Small intestine (tissue), 7 donors: ENCODE measurements at regions not wholly inside any gene's neighbourhood (a gene's known extent, or its start where the extent isn't known, plus 50 kb on each side); places are given as distances from the start of the nearest gene placed in this dataset.

ENCODE experiments used
- DNase-seq, 2 donors: peaks; one replicate each; pipeline versions ENCODE4 v3.0.0 to v3.0.0-alpha.2; 2013
- FAIRE-seq: peaks from 2 replicates; lab custom pipeline; 2012; peaks lifted over from hg19 to GRCh38; lab: Jason Lieb, UNC
- H3K27ac ChIP-seq, 3 donors: one replicate each; pipeline ENCODE4 v1.5.1; 2013; ENCODE audit warnings: low read length in 2 of 3, mild to moderate bottlenecking in 2 of 3, control low read depth in 1 of 3, inconsistent platforms in 1 of 3, low read depth in 1 of 3, moderate library complexity in 1 of 3
- H3K27me3 ChIP-seq, 3 donors: one replicate each; pipeline ENCODE4 v1.6.1; 2013; ENCODE audit warnings: low read length in 3 of 3, inconsistent platforms in 1 of 3; ENCODE audit not compliant: control insufficient read depth in 3 of 3, insufficient read depth in 3 of 3
- H3K36me3 ChIP-seq, 3 donors: one replicate each; pipeline ENCODE4 v1.6.1; 2013; ENCODE audit warnings: low read length in 3 of 3, inconsistent platforms in 1 of 3, low read depth in 1 of 3, mild to moderate bottlenecking in 1 of 3, moderate library complexity in 1 of 3; ENCODE audit not compliant: control insufficient read depth in 3 of 3, insufficient read depth in 2 of 3
- H3K4me1 ChIP-seq, 3 donors: one replicate each; pipeline ENCODE4 v1.6.1; 2013; ENCODE audit warnings: low read length in 2 of 3, inconsistent platforms in 1 of 3, low read depth in 1 of 3, mild to moderate bottlenecking in 1 of 3, moderate library complexity in 1 of 3; ENCODE audit not compliant: control insufficient read depth in 3 of 3, insufficient read depth in 2 of 3
- H3K4me3 ChIP-seq, 3 donors: one replicate each; pipeline ENCODE4 v1.5.1; 2013; ENCODE audit warnings: low read length in 3 of 3, control low read depth in 1 of 3, inconsistent platforms in 1 of 3, low read depth in 1 of 3, mild to moderate bottlenecking in 1 of 3, moderate library complexity in 1 of 3
- H3K9me3 ChIP-seq, 2 donors: one replicate each; pipeline ENCODE4 v1.6.1; 2013; ENCODE audit warnings: low read depth in 1 of 2, low read length in 1 of 2; ENCODE audit not compliant: control insufficient read depth in 2 of 2, insufficient read depth in 1 of 2
- WGBS, 3 donors: extraction: QIAGEN DNeasy Blood & Tissue Kit; methylation state at CpG; one replicate each; pipeline ENCODE4 v1.1.7; 2013; 5-methylcytosine and 5-hydroxymethylcytosine counted together
- donor health status: healthy with polysubstance abuse.
- donor health status: control.
- donor health status: control.
- donor health status: Bipolar disorder and iron deficiency.
- donor health status: healthy.

DNA sequence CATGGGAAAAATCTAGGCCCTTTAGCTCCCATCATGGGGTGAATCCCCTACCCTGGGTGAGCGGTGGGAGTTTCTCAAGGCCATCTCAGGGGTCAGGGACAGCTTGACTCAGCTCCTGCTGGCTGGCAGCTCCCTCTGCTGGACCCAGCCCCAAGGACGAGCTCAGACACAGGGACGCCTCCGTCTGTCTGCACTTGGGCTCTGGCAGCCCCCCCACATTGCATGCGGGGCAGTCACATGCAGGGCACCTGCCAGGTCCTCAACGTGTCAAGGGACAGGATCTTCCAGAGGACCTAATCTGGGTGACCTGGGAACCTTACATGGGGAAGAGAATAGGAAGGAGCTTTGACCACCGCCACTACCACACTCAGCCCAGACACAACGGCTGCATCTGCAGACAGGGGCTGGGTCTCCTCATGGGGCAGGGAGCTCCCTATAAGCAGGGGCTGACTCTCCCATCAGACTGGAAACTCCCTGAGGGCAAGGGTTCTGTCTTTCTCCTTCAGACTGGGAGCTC is 173.4 kb downstream of the MRPL14 start:
- FAIRE-seq = no peak
- no peaks in the 10 kb centered on the region for H3K9me3 ChIP-seq
- no peaks in the 10 kb centered on the region for H3K36me3 ChIP-seq
- 48 to 61% (median 56%) methylated on average over 8 of the region's 8 CpGs for WGBS, 3 donors
- H3K27me3 ChIP-seq = no peaks in the 10 kb centered on the region
- H3K4me3 ChIP-seq = no peak overlapping the region
- DNase-seq = peak in 1 of 2 donors; percentile 31
- no peak overlapping the region for H3K27ac ChIP-seq
- H3K4me1 ChIP-seq = peaks cover 0 to 17% (median 0%) of the 10 kb centered on the region in 3 donors

DNA sequence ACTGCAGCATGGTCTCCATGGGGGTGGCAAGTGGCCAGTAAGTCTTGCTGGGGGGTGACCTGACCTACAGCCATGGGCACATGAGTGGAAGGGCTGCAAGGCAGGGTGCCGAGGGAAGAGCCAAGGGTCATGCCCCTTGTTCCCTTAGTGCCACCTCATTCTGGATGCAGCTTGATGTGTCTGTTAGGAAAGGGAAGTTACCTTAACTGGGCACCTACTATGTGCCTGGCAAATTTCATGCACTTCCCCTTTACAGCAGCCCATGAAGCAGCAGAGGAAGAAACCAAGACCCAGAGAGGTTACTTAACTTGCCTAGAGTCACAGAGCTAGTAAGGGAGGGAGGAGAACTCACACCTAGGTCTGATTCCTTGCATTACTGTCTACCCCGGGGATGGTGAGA is 174.0 kb downstream of the MRPL14 start:
- H3K27me3 ChIP-seq = no peaks in the 10 kb centered on the region
- no peak overlapping the region for H3K27ac ChIP-seq
- no peak for DNase-seq
- H3K36me3 ChIP-seq = no peaks in the 10 kb centered on the region
- no peak overlapping the region for H3K4me3 ChIP-seq
- H3K4me1 ChIP-seq = peaks cover 0 to 17% (median 0%) of the 10 kb centered on the region in 3 donors
- no peaks in the 10 kb centered on the region for H3K9me3 ChIP-seq
- 68 to 78% (median 75%) methylated on average over 2 of the region's 2 CpGs for WGBS, 3 donors
- no peak for FAIRE-seq

- Histone ChIP-seq H3K27ac (no peak overlapping the region), H3K4me3 (no peak overlapping the region), H3K4me1 (peaks cover 0 to 17% (median 0%) of the 10 kb centered on the region in 3 donors), H3K9me3 (no peaks in the 10 kb centered on the region), H3K36me3 (no peaks in the 10 kb centered on the region), H3K27me3 (no peaks in the 10 kb centered on the region)
- 77 to 85% (median 85%) methylated on average over 1 of the region's 1 CpG for WGBS, 3 donors
- no peak for DNase-seq
- FAIRE-seq = no peak
Measured at GRCh38 chr6:43952746-43953145, 174.5 kb downstream of the MRPL14 start.

GRCh38 chr6:43951756-43952675 is 175.2 kb downstream of the MRPL14 start:
- WGBS, 3 donors = 86 to 89% (median 88%) methylated on average over 8 of the region's 8 CpGs
- peak in 1 of 2 donors; percentile 42 for DNase-seq
- FAIRE-seq = no peak

GRCh38 chr6:43951063-43951755 is 176.0 kb downstream of the MRPL14 start:
- H3K27ac ChIP-seq = no peak overlapping the region
- no peaks in the 10 kb centered on the region for H3K27me3 ChIP-seq
- FAIRE-seq (no peak), DNase-seq (peak; percentile 71 to 74)
- WGBS, 3 donors = 33 to 58% (median 44%) methylated on average over 5 of the region's 5 CpGs
- no peak overlapping the region for H3K4me3 ChIP-seq
- H3K9me3 ChIP-seq = peaks cover 0 to 4% of the 10 kb centered on the region in 2 donors
- no peaks in the 10 kb centered on the region for H3K36me3 ChIP-seq
- H3K4me1 ChIP-seq = peaks cover 0 to 17% (median 0%) of the 10 kb centered on the region in 3 donors

More at GRCh38 chr6:43951756-43952675, 175.2 kb downstream of the MRPL14 start:
- Histone ChIP-seq H3K4me3 (no peak overlapping the region), H3K9me3 (no peaks in the 10 kb centered on the region), H3K27ac (no peak overlapping the region), H3K4me1 (peaks cover 0 to 17% (median 0%) of the 10 kb centered on the region in 3 donors), H3K36me3 (no peaks in the 10 kb centered on the region), H3K27me3 (no peaks in the 10 kb centered on the region)

GRCh38 chr6:43950731-43951062 is 176.6 kb downstream of the MRPL14 start:
- no peak overlapping the region for H3K4me3 ChIP-seq
- WGBS, 3 donors = 80 to 84% (median 83%) methylated on average over 3 of the region's 3 CpGs
- no peaks in the 10 kb centered on the region for H3K27me3 ChIP-seq
- peaks cover 0 to 17% (median 0%) of the 10 kb centered on the region in 3 donors for H3K4me1 ChIP-seq
- peaks cover 0 to 9% of the 10 kb centered on the region in 2 donors for H3K9me3 ChIP-seq
- H3K27ac ChIP-seq = no peak overlapping the region
- H3K36me3 ChIP-seq = no peaks in the 10 kb centered on the region
- DNase-seq (no peak), FAIRE-seq (no peak)

DNA sequence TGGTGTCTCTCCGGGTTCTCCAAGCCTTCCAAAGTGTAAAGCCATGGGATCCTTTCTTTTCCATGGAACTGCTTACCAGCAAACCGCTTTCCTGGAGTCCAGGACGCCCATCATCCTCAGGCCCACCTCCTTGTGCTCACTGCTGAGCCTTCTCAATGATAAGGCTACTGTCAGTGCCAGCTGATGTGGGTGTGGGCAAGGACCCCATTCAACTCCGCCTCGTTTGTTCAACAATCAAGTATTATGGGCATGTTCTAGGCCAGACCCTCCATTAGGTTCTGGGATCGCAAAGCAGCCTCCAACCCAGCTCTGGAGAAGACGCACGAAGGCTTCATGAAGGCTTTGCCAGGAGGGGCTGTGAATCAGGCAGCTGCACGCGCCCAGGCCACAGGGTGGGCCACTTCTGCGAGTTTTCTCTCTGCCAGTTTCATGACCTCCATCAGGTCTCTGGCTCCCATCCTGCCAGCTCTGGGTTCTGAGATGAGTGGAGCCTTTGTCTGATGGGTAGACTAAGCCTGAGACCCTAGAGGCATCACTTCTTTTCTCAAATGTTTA is 177.1 kb downstream of the MRPL14 start:
- no peak for FAIRE-seq
- WGBS, 3 donors = 84 to 93% (median 90%) methylated on average over 11 of the region's 11 CpGs
- no peak for DNase-seq
- Histone ChIP-seq H3K4me1 (peaks cover 0 to 17% (median 0%) of the 10 kb centered on the region in 3 donors), H3K9me3 (peaks cover 0 to 12% of the 10 kb centered on the region in 2 donors), H3K4me3 (no peak overlapping the region), H3K27me3 (no peaks in the 10 kb centered on the region), H3K27ac (no peak overlapping the region), H3K36me3 (no peaks in the 10 kb centered on the region)

DNA sequence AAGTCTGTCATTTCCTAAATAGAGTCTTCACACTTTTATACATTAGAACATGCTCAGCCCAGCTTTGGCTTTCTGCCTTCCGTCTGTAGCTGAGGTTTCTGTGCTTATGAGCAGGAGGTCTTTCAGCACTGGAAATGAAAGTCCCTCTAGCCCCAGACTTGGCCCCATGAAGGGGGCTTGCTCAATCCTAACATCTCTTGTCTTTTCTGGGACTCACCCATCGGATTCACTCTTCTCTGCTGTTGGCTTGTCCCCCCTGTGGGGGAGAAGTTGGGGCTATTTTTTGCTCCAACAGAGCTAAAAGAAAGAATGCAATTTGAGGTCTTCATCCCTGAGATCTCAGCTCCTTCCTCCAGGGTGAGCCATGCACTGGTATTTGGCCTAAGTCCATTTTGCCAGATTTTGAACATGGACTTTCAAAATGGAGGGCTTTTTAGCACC is 177.7 kb downstream of the MRPL14 start:
- FAIRE-seq (no peak), DNase-seq (no peak)
- no peak overlapping the region for H3K27ac ChIP-seq
- 84 to 92% (median 87%) methylated on average over 2 of the region's 2 CpGs for WGBS, 3 donors
- no peaks in the 10 kb centered on the region for H3K27me3 ChIP-seq
- H3K4me3 ChIP-seq = no peak overlapping the region
- H3K36me3 ChIP-seq = no peaks in the 10 kb centered on the region
- H3K4me1 ChIP-seq = peaks cover 0 to 17% (median 0%) of the 10 kb centered on the region in 3 donors
- H3K9me3 ChIP-seq = peaks cover 0 to 15% of the 10 kb centered on the region in 2 donors
